ENCODE measurements at regions not wholly inside any gene's neighbourhood (a gene's known extent, or its start where the extent isn't known, plus 50 kb on each side); places are given as distances from the start of the nearest gene placed in this dataset.

DNA sequence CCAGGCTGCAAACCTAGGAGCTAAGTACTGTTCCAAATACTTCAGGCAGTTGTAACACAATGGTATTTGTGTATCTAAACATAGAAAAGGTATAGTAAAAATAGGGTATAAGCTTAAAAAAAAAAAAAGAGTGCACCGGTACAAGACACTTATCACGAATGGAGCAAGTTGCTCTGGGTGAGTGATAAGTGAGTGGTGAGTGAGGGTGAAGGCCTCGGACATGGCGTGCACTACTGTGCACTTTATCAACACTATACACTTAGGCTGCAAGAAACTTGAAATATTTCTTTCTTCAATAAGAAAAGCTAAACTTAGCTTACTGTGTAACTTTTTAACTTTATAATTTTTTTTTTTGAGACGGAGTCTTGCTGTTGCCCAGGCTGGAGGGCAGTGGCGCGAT, 159.5 kb upstream of the PDE10A start:
- DNase-seq (ENCODE audit: low spot score): no peak

- DNase-seq (ENCODE audit: low spot score): peak; percentile 38
Observed at GRCh38 chr6:165821754-165822153, 158.7 kb upstream of the PDE10A start.

GRCh38 chr6:165820934-165821333, 157.9 kb upstream of the PDE10A start:
- no peak for DNase-seq (ENCODE audit: low spot score)

- DNase-seq (ENCODE audit: low spot score): no peak
Observed at GRCh38 chr6:165820407-165820806, 157.4 kb upstream of the PDE10A start.

DNA sequence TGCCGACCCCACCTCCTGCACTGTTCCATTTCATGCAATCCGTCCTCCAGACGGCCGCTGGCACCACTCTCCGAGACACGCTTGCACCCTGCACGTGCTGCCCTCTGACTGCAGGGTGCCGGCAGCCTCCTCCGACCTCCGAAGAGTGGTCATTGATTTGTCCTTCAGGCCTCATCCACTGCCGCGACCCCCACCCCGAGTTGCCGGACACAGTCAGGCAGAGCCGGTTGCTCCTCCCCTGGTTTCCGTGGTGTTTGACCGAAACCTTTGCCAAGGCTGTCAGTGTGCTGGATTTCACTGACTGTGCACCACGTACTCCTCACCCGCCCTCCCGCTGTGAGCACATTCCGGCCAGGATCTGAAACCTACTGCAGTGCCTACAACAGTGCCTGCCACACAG, 156.4 kb upstream of the PDE10A start:
- DNase-seq (ENCODE audit: low spot score): no peak

DNA sequence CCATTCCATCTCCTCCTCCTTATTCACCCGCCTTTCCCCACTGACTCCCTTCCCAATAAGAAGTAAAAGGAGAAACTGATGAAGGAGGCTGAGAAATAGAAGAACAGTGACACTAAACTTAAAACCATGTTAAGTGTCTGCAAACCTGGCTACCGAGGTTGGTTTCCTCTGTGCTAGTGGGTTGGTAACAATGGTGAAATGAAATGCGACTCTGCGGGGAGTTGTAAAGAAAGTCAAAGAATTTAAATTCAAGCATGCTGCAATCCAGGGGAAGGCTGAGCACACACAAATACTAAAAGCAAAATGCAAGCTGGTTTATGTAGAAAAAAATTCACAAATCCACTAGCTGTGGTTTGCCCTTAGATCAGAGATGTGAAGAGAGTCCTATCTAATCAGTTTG, 155.2 kb upstream of the PDE10A start:
- DNase-seq (ENCODE audit: low spot score): no peak

- DNase-seq (ENCODE audit: low spot score): no peak
Observed at GRCh38 chr6:165817771-165818170, 154.7 kb upstream of the PDE10A start.

DNA sequence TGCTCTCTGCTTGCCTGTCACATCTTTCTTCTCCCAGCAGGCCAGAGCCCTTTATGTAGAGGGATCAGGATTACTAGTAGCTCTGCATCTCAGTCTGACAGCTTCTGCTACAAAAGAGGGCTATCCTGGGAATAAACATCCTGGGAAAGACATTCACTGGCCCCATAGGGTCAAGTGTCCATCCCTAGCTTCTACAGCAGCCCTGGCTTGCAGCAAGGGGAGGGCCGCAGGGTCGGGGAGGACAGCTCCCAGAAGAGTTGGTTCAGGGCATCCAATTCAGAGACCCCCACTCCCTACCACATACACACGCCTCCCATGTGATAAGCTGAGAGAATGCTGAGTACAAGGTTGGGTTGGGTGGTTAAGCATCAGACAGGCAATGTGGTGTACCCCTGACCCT, 154.1 kb upstream of the PDE10A start:
- no peak for DNase-seq (ENCODE audit: low spot score)

GRCh38 chr6:165814679-165815078, 151.6 kb upstream of the PDE10A start:
- DNase-seq (ENCODE audit: low spot score): no peak

GRCh38 chr6:165811512-165811911, 148.5 kb upstream of the PDE10A start:
- DNase-seq (ENCODE audit: low spot score): no peak

- no peak for DNase-seq (ENCODE audit: low spot score)
Observed at GRCh38 chr6:165808021-165808420, 145.0 kb upstream of the PDE10A start.

DNA sequence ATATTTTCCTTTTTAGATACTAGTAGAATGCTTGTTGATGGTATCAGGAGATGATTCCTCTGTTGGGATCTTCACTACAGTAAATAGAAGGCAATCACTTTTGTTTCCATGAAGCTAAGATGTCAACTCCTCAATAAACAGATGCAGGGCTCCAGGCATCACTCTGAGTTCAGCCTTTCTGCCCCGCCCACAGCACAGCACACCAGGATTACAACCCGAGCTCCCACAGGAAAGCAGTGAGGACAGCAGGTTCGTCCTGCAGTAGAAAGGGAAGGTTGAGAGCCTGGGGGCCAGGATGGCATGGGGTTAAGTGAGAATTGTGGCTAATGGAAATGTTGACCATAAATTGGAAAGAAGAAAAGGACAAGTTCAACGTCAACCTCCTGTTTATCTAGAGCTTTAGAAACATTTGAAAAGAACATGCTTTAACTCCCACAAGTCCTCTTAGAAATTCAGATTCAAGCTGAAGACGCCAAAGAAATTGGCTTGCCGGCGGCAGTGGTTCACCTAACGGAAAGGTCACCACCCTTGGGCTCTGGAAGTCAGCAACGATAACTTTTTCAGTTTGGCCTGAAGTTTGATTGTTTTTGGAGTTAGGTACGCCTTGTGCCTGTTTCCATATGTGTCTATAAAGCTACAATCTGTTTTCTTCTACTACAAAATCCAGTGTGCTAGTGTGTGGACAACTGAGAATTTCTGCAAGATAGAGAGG, 144.4 kb upstream of the PDE10A start:
- no peak for DNase-seq (ENCODE audit: low spot score)

GRCh38 chr6:165806126-165806810, 143.2 kb upstream of the PDE10A start:
- DNase-seq (ENCODE audit: low spot score): no peak

DNA sequence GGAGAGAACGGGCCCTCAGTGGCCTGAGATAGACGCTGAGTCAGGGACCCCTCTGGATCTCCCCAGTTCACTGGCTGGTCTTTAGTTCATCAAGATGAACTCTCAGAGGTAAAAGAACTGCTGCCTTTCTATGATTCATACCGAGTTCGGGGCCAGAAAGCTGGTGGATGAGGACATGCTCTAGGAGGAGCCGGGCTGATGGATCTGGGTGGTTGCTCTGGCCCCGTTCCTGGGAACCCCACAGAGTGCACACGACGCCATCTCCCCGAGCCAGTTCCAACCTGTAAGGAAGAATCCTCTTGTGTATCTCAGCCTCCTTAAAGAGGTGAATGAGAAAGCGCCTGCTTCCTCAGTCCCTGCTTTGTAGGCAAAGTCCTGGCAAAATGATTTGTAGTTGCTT, 142.6 kb upstream of the PDE10A start:
- no peak for DNase-seq (ENCODE audit: low spot score)

GRCh38 chr6:165805067-165805555, 142.1 kb upstream of the PDE10A start:
- DNase-seq (ENCODE audit: low spot score): no peak

GRCh38 chr6:165804331-165805066, 141.5 kb upstream of the PDE10A start:
- DNase-seq (ENCODE audit: low spot score): no peak

- DNase-seq (ENCODE audit: low spot score): no peak
Observed at GRCh38 chr6:165800337-165800736, 137.3 kb upstream of the PDE10A start.

DNA sequence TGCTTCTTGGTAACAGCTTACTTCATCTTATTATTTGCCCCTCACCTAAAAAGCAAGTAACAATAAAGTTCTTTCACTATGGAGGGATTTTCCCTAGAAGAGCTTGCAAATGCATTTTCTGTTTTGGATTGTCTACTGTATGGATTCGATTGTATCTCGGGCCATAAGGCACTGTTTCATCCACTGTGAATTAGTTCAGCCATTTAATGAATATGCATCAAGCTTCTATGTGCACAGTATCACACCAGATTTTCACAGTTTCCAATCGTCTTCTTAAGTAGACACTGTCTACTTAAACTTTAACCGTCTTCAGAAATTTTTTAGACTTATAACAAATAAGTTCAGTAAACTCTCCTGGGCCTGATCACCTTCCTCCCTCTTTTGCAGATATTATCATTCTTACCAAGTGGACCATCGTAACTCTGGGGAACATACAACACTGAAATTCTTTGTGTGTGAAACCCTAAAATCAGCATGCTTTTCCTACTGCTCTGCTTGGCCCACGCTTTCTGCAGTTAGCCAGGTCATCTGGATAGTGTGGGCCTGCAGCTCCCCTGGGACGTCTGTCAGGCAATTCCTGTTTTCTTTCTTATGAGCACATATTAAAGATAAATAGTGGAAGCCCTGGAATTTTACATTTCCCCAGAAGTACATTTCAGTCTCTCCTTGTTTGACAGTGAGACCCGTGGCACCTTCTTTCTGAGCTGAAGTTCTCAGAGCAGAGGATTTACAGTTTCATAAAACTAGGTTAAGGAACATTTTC, 136.5 kb upstream of the PDE10A start:
- DNase-seq (ENCODE audit: low spot score): no peak

- no peak for DNase-seq (ENCODE audit: low spot score)
Observed at GRCh38 chr6:165798991-165799390, 135.9 kb upstream of the PDE10A start.

- DNase-seq (ENCODE audit: low spot score): no peak
Observed at GRCh38 chr6:165794179-165794601, 131.1 kb upstream of the PDE10A start.

GRCh38 chr6:165793287-165793825, 130.3 kb upstream of the PDE10A start:
- DNase-seq (ENCODE audit: low spot score): no peak

- DNase-seq (ENCODE audit: low spot score): no peak
Observed at GRCh38 chr6:165791876-165792437, 128.9 kb upstream of the PDE10A start.
